HUDEP-2 (cell line): ENCODE measurements at regions not wholly inside any gene's neighbourhood (a gene's known extent, or its start where the extent isn't known, plus 50 kb on each side); places are given as distances from the start of the nearest gene placed in this dataset.
"Not testable (repeated sequence)": the region's sequence is repeated elsewhere in the genome, so short reads cannot be mapped to it uniquely, and the experiment has no call there.

Experiments
- DNase-seq, 76 experiments: peaks; one replicate each; lab custom pipeline; 2025; ENCODE audit not compliant: unreplicated experiment in 76 of 76; lab: John Stamatoyannopoulos, UW

DNA sequence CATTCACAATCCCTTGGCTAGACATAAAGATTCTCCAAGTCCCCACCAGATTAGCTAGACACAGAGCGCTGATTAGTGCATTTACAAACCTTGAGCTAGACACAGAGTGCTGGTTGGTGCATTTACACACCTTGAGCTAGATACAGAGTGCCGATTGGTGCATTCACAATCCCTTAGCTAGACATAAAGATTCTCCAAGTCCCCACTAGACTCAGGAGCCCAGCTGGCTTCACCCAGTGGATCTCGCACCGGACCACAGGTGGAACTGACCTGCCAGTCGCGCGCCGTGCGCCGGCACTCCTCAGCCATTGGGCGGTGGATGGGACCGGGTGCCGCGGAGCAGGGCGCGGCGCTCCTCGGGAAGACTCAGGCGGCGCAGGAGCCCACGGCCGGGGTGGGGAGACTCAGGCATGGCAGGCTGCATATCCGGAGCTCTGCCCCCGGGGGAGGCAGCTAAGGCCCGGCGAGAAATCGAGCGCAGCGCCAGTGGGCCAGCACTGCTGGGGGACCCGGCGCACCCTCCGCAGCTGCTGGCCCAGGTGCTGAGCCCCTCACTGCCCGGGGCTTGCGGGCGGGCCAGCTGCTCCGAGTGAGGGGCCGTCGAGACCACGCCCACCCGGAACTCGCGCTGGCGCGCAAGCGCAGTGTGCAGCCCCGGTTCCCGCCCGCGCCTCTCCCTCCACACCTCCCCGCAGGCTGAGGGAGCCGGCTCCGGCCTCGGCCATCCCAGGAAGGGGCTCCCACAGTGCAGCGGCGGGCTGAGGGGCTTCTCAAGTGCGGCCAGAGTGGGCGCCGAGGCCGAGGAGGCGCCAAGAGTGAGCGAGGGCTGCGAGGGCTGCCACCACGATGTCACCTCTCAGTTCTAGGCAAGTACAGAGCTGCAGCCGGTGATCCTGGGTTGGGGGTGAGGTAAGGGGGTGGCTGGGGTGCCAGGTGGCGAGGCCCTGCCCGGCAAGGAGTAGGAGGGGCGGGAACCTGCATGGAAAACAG, 773.7 kb upstream of the CITED2 start:
- DNase-seq: not testable (repeated sequence)

DNA sequence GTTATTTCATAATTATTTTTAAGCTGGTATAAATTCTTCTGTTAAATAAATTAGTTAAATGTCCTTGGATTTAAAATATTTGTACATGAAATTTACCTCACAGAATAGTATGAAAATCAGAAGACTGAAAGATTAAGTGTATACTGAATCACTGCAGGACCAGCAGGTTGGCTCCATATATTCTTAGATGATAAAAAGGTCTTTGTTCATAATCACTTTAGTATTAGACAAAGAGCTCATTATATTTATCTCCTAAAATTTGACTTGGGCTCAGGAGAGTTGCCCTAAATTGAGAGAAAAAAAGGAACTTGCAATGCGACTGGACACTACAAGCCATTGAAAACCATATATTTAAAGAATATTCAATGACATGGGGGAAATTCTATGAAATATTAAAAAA, 766.4 kb upstream of the CITED2 start:
- DNase-seq: no peak

DNA sequence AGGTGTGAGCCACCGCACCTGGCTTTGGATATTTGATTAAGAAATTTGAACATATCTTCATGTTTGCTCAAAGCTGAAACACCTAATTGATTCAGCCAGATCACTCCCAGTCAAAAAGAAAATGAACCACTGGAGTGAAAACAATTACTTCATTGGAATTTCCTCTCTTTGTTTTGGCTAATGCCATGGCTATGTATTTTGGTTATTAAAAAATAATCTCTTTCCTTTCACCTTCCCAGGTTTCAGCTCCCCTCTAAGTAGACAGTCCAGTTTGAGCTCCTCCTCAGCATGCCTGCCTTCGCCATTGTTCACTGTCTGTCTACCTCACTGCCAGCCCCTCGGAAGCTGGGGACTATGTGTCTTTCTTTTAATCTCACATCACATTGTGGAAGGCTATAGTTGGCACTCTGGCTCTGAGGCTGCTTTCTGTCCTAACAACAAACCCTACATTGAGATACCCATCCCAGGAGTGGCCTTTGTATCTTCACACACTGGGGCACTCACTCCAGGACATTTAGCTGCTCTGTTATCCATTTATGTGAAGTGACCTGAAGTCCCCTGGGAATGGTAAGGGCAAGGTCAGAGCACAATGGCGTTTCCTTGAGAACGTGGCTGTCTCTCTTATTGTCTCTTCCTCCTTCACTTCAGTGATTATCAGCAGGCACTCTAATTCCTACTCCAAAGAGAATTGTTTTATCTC, 764.0 kb upstream of the CITED2 start:
- no peak for DNase-seq

DNA sequence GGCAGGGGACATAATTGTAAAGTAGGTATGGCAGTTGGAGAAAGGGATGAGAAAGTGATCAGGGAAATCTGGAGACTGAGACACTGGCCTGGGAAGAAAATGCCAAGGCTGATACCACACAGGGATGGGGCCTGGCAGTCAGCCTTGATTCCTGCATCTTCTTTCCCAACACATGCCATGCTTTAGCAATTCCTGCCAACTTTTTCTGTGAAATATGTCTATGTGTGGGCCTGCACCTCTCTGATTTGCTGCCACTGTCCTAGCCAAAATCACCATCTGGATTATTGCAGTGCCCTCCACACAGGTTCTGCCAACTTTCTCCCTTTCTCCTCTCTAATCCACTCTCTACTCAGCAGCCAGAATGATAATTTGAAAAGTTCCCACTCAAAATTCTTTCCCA, 759.8 kb upstream of the CITED2 start:
- no peak for DNase-seq

DNA sequence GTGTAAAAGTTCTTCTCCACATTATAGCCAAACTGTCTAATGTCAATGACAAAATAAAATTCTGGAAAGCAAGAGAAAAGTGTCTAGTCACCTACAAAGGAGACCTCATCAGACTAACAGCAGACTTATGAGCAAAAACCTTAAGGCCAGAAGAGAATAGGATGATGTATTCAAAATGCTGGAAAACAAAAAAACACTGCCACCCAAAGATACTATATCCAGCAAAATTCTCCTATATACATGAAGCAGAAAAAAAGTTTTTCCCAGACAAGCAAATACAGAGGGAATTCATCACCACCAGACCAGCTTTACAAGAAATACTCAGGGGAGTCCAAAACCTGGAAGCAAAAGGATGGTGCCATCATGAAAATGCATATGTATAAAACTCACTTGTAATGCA, 755.6 kb upstream of the CITED2 start:
- DNase-seq: no peak

DNA sequence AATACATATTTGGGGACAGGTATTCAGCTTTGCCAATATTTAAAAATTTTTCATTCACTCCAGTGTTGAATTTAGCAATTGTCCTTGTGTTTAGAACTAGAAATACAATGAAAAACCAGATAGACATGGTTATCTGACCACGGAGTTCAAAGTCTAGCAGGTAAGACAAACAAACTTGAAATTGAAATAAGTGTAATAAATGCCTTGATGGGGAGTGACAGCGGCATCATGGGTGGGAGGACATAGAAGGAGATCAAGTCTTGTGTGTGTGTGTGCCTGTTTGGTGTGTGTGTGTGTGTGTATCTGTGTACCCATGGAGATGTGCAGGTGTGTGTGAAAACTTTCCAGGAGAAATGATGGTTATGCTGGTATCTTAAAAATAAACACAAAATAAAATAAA, 750.0 kb upstream of the CITED2 start:
- no peak for DNase-seq

DNA sequence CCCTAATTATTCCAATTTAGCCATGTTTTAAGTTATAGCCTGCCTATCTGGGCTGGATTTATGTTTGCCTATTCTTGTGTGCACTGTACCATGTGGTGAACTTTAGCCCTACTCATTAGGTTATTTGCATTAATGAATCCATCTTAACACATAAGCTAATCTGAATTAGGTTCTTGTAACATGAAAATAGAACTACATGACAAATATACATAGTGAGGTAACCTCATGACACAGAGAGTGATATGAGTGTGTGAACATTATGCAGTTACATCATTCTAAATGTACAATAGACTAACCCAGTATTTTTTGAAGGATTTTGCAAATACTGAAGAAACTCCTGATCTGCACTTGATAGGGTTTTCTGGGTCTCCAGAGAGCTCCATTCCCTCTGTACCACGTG, 733.7 kb upstream of the CITED2 start:
- DNase-seq: no peak

DNA sequence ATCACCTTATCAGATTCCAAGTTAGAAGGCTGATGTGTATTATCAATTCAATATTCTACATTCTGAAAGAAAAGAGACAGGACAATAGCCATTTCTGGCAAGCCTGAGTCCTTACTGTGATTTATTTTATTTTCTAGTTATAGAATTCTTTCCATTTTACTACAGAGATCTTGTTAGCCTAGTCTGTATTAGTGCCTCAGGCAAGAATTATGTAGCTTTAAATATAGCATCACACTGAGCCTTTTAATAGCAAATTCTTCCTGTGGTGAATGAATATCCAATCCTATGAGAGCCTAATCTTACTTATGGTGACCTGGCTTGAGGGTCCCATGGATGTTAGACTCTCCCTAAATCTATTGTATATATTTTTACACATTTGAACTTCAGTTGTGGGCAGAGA, 732.8 kb upstream of the CITED2 start:
- DNase-seq: no peak

DNA sequence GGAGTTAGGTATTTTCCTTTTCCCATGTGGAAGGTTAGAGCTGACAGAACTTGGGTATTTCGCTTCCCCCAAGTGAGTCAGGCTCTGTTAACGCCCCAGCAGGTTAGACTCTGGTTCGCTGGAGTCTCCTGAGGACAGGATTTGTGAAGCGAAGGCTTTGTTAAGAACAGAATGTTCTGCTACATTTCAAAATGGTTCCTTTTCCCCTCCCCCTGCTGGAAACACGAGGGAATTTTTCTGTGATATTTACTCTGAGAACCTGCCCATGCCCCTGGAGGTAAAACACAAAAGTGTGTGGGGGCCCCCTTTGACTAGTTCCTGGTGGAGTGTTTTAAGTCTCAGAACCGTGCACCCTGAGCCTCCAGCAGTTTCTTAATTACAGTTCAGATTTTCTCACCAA, 731.4 kb upstream of the CITED2 start:
- peak in 17 of 76 experiments; percentile 3 to 50 (median 18) for DNase-seq

DNA sequence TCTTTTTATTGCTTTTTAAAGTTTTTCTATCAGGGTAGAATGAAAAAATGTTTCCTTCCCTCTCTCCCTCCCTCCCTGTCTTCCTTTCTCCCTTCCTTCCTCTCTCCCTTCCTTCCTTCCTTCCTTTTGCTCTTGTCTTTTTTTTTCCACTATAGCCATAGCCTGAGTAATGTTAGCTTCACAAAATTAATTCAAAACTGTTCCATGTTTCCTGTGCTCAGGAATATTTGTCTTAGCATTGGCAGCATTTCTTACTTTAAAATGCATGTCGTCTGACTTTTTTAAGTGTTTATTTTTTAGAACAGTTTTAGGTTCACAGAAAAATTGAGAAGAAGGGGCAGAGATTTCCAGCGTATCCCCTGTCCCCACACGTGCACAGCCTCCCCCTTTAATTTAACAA, 730.8 kb upstream of the CITED2 start:
- DNase-seq: no peak

DNA sequence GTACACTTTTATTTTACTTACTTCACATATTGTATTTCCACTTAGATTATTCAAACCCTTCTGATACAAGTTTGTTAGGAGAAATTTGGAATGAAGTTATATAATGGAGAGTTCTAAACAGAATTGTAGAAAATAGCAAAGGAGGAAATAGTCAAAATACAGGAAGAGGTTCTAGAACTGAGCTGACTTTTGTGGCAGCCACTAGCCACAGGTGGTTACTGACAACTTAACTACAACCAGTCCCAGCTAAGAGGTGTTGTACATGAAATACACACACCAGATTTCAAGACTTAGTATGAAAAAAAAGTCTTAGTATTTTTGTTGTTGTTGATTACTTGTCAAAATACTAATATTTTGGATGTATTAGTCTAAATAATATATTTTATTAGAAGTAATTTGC, 727.4 kb upstream of the CITED2 start:
- no peak for DNase-seq

DNA sequence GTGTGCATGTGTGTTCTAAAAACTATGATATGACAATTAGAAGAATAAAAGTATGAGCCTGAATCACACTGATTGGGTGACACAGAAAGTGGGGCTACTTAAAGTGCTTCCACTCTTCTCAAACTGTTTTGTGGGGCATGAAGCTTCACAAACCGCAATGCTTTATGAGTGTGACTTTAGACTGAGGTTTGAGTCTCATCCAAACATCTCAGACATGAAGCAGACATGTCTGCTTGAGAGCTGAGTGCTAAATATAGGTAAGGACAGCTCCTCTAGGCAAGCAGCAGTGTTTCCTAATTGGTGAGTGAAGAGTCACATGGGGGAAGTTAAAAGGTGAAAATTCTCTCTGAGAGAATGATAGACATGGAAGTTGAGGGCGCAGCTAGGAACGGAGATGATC, 726.9 kb upstream of the CITED2 start:
- DNase-seq: no peak

DNA sequence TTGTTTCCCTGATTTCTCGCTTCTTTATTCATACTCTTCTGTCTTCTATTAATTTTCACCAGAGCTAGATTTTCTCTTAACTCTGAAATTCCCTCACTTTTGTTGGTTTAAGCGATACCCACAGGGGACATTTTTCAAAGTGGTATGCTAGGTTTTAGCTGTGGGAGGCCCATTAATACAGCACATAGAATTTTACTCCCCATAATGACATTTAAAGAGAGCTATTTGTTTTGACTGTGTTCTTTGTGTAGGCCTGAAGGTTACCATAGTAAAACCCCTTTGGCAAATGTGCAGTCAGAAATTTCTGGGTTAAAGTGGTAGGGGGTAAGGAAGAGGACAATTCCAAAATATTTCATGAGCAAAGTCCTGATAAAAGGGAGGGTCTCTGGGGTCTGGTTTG, 721.1 kb upstream of the CITED2 start:
- no peak for DNase-seq

DNA sequence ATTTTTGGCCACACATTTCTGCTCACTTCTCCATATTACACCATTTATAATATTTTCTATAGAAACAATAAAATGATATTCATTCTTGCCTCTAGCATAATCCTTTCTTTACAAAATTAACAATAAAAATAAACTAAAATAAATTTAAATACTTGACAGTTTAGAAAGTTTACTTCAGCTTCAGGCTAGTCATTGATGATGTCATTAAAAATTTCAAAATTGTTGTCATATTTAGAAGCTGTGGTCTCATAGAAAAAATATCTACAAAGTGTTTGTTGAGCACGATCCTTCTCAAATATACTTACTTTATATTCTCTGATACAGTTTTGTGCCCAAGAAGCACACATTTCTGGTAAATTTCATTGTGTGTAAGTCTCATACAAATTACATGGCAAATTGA, 717.4 kb upstream of the CITED2 start:
- no peak for DNase-seq

DNA sequence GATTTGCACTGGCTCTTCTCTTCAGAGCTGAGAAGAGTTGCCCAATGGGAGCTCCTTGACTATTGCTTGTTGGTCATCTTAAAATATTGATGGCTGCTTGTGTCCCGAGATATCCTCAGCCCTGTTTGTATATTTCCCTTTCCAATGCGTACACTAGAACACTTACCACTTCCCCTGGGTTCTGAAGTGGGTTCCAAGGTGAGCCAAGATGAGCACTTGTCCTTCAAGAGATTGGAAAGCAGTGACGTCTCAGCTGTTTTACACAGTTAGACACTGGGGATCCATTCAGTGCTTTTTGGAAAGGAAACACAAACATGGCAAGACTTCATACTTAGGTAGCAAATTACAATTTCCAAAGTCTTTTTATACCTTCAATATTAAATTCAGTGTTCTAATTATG, 716.4 kb upstream of the CITED2 start:
- DNase-seq: no peak

DNA sequence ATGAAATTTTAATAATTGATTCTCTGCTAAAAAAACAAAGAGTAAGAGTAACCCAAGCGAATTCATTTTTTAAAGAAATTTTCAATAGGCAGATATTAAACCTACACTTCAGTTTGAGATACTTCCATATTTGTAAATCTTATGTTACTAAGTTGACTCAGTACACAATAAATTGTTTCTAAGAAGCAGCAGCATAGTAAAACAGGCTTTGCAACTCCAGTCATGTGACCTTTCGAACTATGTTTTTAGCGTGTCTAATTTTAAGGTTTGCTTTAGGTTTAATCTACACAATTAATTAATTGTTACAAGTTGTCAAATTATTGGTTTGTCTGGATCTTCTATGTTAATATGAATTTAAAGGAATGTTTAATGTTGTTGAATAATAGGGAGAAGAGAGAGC, 708.9 kb upstream of the CITED2 start:
- DNase-seq: no peak

DNA sequence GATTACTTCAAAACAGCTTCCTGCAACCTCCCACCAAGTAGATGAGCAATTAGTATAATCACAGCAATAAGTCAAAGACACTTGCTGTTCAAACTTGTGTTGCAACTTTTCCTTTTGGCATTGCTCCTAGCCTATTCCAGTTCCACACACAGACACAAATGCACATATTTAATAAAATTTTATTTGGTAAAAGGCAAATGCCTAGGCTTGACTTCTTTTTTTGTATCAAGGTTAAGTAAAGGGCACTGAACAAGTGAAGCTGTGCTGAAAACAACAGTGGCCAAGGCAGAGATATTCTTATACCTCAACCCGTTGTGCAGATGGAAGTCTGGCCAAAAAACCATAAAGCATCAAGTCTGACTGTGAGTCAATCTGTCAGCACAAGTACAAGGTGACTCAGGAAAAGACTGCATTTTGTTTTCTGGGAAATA, 708.4 kb upstream of the CITED2 start:
- DNase-seq: no peak

DNA sequence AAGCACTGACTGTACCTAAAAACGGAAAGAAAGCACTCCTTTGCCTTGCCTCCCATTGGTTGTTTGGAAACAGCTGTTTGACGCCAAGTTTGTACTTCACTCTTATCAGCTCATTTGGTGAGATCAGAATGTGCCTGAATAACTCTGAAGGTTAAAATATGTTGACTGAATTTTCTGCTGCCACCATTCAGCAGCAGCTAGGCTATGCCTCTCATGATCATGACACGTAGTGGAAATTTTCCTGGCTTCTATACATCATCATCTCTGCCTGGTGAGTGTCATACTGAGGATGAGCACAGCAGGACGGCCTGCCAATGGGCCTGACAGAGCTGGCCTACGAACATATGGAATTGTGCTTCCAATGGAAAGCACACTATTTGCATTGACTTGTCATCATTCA, 704.9 kb upstream of the CITED2 start:
- DNase-seq: no peak

DNA sequence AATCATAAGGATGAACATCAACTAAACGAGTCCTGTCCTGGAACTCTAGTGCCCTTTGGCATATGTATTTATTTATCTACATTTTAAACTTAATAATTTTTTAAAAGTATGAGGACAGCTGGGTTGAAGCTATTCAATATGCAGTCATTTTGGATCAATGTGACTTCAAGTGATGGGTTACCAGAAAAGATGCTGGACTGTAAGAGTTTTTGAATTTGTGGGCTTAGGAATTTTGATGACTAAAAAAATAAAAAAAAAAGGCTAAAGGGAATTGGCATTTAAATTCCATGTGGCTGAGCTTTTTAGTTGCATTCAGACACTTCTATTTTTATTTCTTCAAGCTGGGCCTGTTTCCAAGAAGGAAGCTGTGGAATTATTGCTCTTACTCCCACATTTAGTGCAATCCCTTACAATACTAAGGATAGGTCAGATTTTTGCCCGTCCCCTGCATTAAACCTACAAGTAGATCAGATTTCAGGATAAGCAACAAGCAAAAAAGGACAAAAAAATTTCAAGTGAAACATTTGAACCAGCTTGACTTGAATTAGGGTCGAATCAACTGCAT, 704.2 kb upstream of the CITED2 start:
- DNase-seq: no peak

DNA sequence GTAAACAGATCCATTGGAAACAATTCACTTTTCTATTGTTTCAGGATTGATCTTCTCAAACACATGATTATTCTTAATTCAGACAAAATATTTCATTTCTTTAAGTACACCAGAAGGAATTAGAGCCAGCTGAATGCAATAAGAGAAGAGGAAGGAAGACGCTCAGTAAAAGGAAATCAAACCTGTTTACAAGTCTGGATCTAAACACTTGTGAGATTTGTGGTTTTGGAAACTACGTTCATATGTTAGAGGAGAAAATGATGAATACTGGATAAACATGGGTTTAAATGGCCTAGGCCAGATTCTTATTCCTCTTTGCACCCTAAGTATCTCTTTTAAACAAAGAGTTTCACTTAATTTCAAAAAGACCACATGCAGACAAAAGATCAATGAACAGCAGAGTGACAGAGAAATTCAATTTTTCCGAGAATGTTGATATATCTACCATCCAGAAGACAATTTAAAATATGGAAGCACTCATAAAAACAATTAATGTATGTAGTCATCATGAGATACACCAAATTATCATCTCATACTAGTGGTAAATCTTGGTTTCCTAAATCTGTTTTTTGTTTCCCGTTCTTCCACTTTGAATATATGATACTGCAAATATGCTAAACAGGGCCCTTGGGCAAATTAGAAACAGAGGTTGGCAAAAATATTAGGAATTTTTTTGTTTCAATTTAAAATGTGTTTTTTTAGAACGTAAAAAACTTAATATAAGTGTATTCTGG, 703.5 kb upstream of the CITED2 start:
- DNase-seq: no peak

DNA sequence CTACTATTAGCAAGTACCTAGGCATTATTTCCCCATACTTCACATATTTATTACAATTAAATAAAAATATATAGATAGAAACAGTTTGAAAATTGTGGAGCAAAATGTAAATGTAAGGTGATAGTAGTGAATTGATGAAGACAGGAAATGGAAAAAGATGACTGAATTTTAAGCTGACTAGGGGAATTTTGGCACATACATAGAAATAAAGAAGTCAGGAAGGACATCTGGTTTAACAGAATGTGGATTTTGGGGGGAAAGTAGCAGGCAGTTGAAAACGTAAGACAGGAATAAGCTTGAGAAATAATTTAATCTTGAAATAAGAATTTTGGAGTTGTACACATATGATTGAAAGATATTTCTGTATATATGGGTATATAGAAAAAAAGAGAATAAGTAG, 701.7 kb upstream of the CITED2 start:
- DNase-seq: no peak
